ENCODE measurements at regions not wholly inside any gene's neighbourhood (a gene's known extent, or its start where the extent isn't known, plus 50 kb on each side); places are given as distances from the start of the nearest gene placed in this dataset.

DNA sequence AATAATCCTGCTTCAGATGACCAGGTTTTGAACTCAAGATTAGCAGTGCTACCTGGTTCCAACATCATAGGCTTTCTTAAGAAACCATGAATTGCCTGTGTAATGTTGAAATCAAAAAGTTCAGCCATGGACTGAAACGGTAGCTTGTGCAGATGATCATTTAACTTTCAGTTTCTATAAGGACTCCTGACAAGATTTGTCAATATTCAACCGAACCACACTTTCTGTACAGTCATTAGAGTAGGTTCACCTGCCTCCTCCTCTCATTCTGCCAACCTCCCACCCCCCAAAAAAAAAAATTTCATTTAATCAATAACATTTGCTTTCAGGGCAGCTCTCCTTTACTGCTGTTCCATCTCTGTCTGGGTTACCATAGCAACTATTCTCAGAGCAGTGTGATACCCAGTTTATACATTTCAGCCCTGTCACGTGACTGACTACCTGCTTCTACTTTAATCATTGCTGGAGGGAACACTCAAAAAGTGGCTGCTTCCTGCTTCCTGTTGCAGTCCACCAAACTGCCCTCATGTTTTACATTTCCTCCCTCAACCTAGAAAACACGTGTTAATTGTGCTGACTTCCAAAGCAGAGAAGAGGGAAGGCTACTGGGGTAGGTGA is 275.5 kb downstream of the SS18 start:
- Histone ChIP-seq H3K9ac (ENCODE audit: low read length) (no peak overlapping the region), H3K4me1 (ENCODE audit: insufficient read depth, low read length) (no peaks in the 10 kb centered on the region), H3K9me3 (ENCODE audit: low read length) (no peaks in the 10 kb centered on the region), H2AFZ (ENCODE audit: low read length) (no peak overlapping the region), H3K79me2 (ENCODE audit: low read length) (no peaks in the 10 kb centered on the region), H3K27me3 (ENCODE audit: low read length) (peaks cover 84% of the 10 kb centered on the region), H4K20me1 (ENCODE audit: low read length) (no peaks in the 10 kb centered on the region), H3K4me2 (ENCODE audit: low read length) (no peak overlapping the region), H3K4me3 (ENCODE audit: low read length) (no peak overlapping the region), H3F3A (ENCODE audit: low read length, unreplicated experiment) (no peaks in the 10 kb centered on the region), H3K9me2 (replicated peaks; ENCODE audit: low read length) (no peaks in the 10 kb centered on the region), H3K27ac (ENCODE audit: low read length) (no peak overlapping the region), H3K36me3 (ENCODE audit: low read depth, low read length) (no peaks in the 10 kb centered on the region)
- BruUV-seq (replicated peaks): no TSS peak
- ATAC-seq: no peak
- intact Hi-C loops (cut with micrococcal nuclease): no loop called here
- ChIA-PET CTCF (no interaction called here), POLR2A (ENCODE audit: unreplicated experiment) (no interaction called here)
- no peak for DNase-seq
- TF ChIP-seq EZH2 (IDR thresholded peaks at IDR 0.05; ENCODE audit: low read length, unreplicated experiment): no peak
- no peak for TF ChIP-seq EZH2phosphoT487 (IDR thresholded peaks at IDR 0.05; ENCODE audit: borderline replicate concordance, low read length)
- TF ChIP-seq, protein P1, sequence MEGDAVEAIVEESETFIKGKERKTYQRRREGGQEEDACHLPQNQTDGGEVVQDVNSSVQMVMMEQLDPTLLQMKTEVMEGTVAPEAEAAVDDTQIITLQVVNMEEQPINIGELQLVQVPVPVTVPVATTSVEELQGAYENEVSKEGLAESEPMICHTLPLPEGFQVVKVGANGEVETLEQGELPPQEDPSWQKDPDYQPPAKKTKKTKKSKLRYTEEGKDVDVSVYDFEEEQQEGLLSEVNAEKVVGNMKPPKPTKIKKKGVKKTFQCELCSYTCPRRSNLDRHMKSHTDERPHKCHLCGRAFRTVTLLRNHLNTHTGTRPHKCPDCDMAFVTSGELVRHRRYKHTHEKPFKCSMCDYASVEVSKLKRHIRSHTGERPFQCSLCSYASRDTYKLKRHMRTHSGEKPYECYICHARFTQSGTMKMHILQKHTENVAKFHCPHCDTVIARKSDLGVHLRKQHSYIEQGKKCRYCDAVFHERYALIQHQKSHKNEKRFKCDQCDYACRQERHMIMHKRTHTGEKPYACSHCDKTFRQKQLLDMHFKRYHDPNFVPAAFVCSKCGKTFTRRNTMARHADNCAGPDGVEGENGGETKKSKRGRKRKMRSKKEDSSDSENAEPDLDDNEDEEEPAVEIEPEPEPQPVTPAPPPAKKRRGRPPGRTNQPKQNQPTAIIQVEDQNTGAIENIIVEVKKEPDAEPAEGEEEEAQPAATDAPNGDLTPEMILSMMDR (conservative IDR thresholded peaks at IDR 0.05; ENCODE audit: low read depth, low read length): no peak

DNA sequence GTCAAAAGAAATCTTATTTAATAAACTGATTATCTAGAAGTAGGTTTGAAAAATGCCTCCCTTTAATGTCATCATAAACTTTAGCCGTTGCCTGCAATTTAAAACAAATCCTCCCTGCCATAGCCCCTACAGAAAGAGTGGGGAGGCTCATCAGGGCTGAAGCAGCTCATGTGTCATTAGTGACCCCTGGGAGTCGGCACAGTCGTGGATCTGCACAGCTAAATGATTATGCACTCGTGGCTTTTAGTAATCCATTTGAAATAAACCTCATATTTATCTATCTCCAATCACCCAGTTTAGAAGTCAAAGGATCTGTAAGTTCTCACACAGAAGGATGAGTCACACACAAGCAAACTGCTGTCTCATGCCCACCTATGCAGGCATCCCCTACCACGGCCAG is 277.3 kb downstream of the SS18 start:
- no TSS peak for BruUV-seq (replicated peaks)
- Histone ChIP-seq H3K9me3 (ENCODE audit: low read length) (no peaks in the 10 kb centered on the region), H3F3A (ENCODE audit: low read length, unreplicated experiment) (no peaks in the 10 kb centered on the region), H3K4me1 (ENCODE audit: insufficient read depth, low read length) (no peaks in the 10 kb centered on the region), H3K4me2 (ENCODE audit: low read length) (no peak overlapping the region), H3K9me2 (replicated peaks; ENCODE audit: low read length) (no peaks in the 10 kb centered on the region), H3K9ac (ENCODE audit: low read length) (no peak overlapping the region), H2AFZ (ENCODE audit: low read length) (no peak overlapping the region), H3K27ac (ENCODE audit: low read length) (no peak overlapping the region), H4K20me1 (ENCODE audit: low read length) (no peaks in the 10 kb centered on the region), H3K4me3 (ENCODE audit: low read length) (no peak overlapping the region), H3K27me3 (ENCODE audit: low read length) (peaks cover 76% of the 10 kb centered on the region), H3K36me3 (ENCODE audit: low read depth, low read length) (no peaks in the 10 kb centered on the region), H3K79me2 (ENCODE audit: low read length) (no peaks in the 10 kb centered on the region)
- CTCF ChIA-PET: no interaction called here
- no peak for TF ChIP-seq EZH2phosphoT487 (IDR thresholded peaks at IDR 0.05; ENCODE audit: borderline replicate concordance, low read length)
- TF ChIP-seq, protein P1 (conservative IDR thresholded peaks at IDR 0.05; ENCODE audit: low read depth, low read length): no peak
- no peak for TF ChIP-seq EZH2 (IDR thresholded peaks at IDR 0.05; ENCODE audit: low read length, unreplicated experiment)
- DNase-seq: no peak
- ATAC-seq: no peak
- intact Hi-C loops (cut with micrococcal nuclease): no loop called here
- POLR2A ChIA-PET (ENCODE audit: unreplicated experiment): no interaction called here

DNA sequence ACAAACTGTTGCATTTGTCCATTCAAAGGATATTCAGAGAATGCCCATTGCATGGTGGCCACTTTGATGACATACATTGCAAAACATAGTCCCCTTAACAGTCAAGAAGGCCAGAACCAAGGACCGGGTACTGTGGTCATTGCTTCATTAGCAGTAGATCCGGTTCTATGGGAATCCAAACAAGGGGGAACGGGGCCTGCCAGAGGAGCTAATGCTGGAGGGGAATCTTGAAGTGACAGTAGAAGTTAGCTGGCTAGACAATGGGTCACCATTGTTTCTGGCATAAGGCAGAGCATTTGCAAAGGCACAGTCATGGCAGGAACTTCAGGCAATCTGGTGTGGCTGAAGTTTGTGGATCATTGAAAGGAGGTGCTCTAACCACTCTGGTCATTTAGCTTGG is 279.7 kb downstream of the SS18 start:
- Histone ChIP-seq H3K9ac (ENCODE audit: low read length) (no peak overlapping the region), H3K27ac (ENCODE audit: low read length) (no peak overlapping the region), H3K4me2 (ENCODE audit: low read length) (no peak overlapping the region), H3K9me2 (replicated peaks; ENCODE audit: low read length) (no peaks in the 10 kb centered on the region), H3K4me1 (ENCODE audit: insufficient read depth, low read length) (no peaks in the 10 kb centered on the region), H3K27me3 (ENCODE audit: low read length) (peaks cover 61% of the 10 kb centered on the region), H3F3A (ENCODE audit: low read length, unreplicated experiment) (no peaks in the 10 kb centered on the region), H3K9me3 (ENCODE audit: low read length) (no peaks in the 10 kb centered on the region), H3K79me2 (ENCODE audit: low read length) (no peaks in the 10 kb centered on the region), H2AFZ (ENCODE audit: low read length) (no peak overlapping the region), H3K4me3 (ENCODE audit: low read length) (no peak overlapping the region), H4K20me1 (ENCODE audit: low read length) (no peaks in the 10 kb centered on the region), H3K36me3 (ENCODE audit: low read depth, low read length) (no peaks in the 10 kb centered on the region)
- CTCF ChIA-PET: no interaction called here
- TF ChIP-seq EZH2phosphoT487 (IDR thresholded peaks at IDR 0.05; ENCODE audit: borderline replicate concordance, low read length) (no peak), EZH2 (IDR thresholded peaks at IDR 0.05; ENCODE audit: low read length, unreplicated experiment) (no peak)
- TF ChIP-seq, protein P1 (conservative IDR thresholded peaks at IDR 0.05; ENCODE audit: low read depth, low read length): no peak
- DNase-seq (no peak), ATAC-seq (no peak)
- POLR2A ChIA-PET (ENCODE audit: unreplicated experiment): no interaction called here
- intact Hi-C loops (cut with micrococcal nuclease): no loop called here
- BruUV-seq (replicated peaks): no TSS peak
